Spleen (tissue), 11 donors: ENCODE measurements at regions not wholly inside any gene's neighbourhood (a gene's known extent, or its start where the extent isn't known, plus 50 kb on each side); places are given as distances from the start of the nearest gene placed in this dataset.

Source experiments
- DNase-seq: peaks from one replicate; pipeline ENCODE4 v3.0.0-alpha.2; 2020
- H3K27ac ChIP-seq, 8 donors: fragments of 200-600 bp; sonication (generic) in 7 of 8; 1 replicate in 4 of 8; 2 replicates in 4 of 8; pipeline versions ENCODE4 v1.5.0 to v1.8.0; 2016 to 2021; ENCODE audit warnings: inconsistent platforms in 4 of 8, mild to moderate bottlenecking in 4 of 8, moderate library complexity in 1 of 8
- H3K27me3 ChIP-seq, 7 donors: fragments of 200-600 bp; sonication (generic) in 6 of 7; replicated peaks in 1 of 7; 1 replicate in 4 of 7; 2 replicates in 3 of 7; pipeline versions ENCODE4 v1.5.0 to v1.8.0; 2016 to 2021; ENCODE audit warnings: inconsistent platforms in 3 of 7, mild to moderate bottlenecking in 1 of 7
- H3K36me3 ChIP-seq, 6 donors: fragments of 200-600 bp; sonication (generic) in 5 of 6; 1 replicate in 4 of 6; 2 replicates in 2 of 6; pipeline versions ENCODE4 v1.5.0 to v1.8.0; 2016 to 2021; ENCODE audit warnings: inconsistent platforms in 2 of 6
- H3K4me1 ChIP-seq, 6 donors: fragments of 200-600 bp; sonication (generic) in 5 of 6; 1 replicate in 3 of 6; 2 replicates in 3 of 6; pipeline versions ENCODE4 v1.5.0 to v1.8.0; 2016 to 2021; ENCODE audit warnings: inconsistent platforms in 3 of 6
- H3K4me3 ChIP-seq, 8 donors: fragments of 200-600 bp; sonication (generic) in 7 of 8; 1 replicate in 4 of 8; 2 replicates in 4 of 8; pipeline versions ENCODE4 v1.5.0 to v1.8.0; 2016 to 2021; ENCODE audit warnings: inconsistent platforms in 4 of 8, mild to moderate bottlenecking in 4 of 8, moderate library complexity in 2 of 8
- H3K9me3 ChIP-seq, 8 donors: fragments of 200-600 bp; sonication (generic) in 7 of 8; 1 replicate in 4 of 8; 2 replicates in 4 of 8; pipeline versions ENCODE4 v1.5.0 to v1.8.0; 2016 to 2021; ENCODE audit warnings: inconsistent platforms in 4 of 8
- CTCF ChIP-seq, 11 experiments: fragments of 200-600 bp in 7 of 11; fragments of 450-650 bp in 4 of 11; sonication (generic) in 4 of 11; IDR thresholded peaks in 8 of 11; conservative IDR thresholded peaks in 3 of 11; 1 replicate in 7 of 11; 2 replicates in 4 of 11; pipeline versions ENCODE4 v1.4.0 to v1.8.0; 2016 to 2021; ENCODE audit warnings: antibody characterized with exemption in 11 of 11, inconsistent platforms in 4 of 11, mild to moderate bottlenecking in 1 of 11
- POLR2A ChIP-seq, 3 donors: fragments of 450-650 bp; IDR thresholded peaks; one replicate each; pipeline ENCODE4 v1.5.1; 2017; ENCODE audit warnings: antibody characterized with exemption in 3 of 3, mild to moderate bottlenecking in 1 of 3
- POLR2AphosphoS5 ChIP-seq, 3 donors: sonication (generic); formaldehyde crosslinking; IDR thresholded peaks; one replicate each; pipeline ENCODE4 v1.5.1; 2017; ENCODE audit warnings: antibody characterized with exemption in 3 of 3
- whole genome bisulfite sequencing, 5 donors: extraction: QIAGEN DNeasy Blood & Tissue Kit in 3 of 5; methylation state at CpG; one replicate each; pipeline versions ENCODE4 v1.1.5 to v1.1.7; 2013 to 2018; 5-methylcytosine and 5-hydroxymethylcytosine counted together
- intact Hi-C: fragments of 100-400 bp; cut with DNase I; formaldehyde crosslinking; loops from one replicate; pipeline ENCODE4 v1.15.0; 2023; ENCODE audit warnings: low total_unique reads
- donor health status: healthy with polysubstance abuse.
- donor health status: DM: no; HTN: no; CAD: no; lungs with moderate emphysema.
- donor health status: DM: no; HTN: no; CAD: no.
- donor health status: Bipolar disorder and iron deficiency.
- donor health status: healthy.
- donor health status: DM: no; HTN: no; CAD: no.
- donor health status: DM: yes; HTN: yes; CAD: no.

- peaks cover 0 to 4% (median 0%) of the 10 kb centered on the region in 8 donors for H3K9me3 ChIP-seq
- peak; percentile 63 for DNase-seq
- intact Hi-C loops = loop anchor here (5.0 kb wide), 1 partner anchor 275 kb away; no protein-coding TSS in a partner anchor
- H3K4me3 ChIP-seq = no peak overlapping the region
- peaks cover 0 to 57% (median 36%) of the 10 kb centered on the region in 7 donors for H3K27me3 ChIP-seq
- no peak overlapping the region for H3K27ac ChIP-seq
- H3K36me3 ChIP-seq = no peaks in the 10 kb centered on the region
- peaks cover 0 to 19% (median 11%) of the 10 kb centered on the region in 6 donors for H3K4me1 ChIP-seq
- no peak for TF ChIP-seq POLR2A (IDR thresholded peaks at IDR 0.05)
- no peak for TF ChIP-seq CTCF (IDR thresholded peaks at IDR 0.05 in 8 of 11, conservative IDR thresholded peaks at IDR 0.05 in 3 of 11)
- no peak for TF ChIP-seq POLR2AphosphoS5 (IDR thresholded peaks at IDR 0.05)
- 87 to 94% (median 90%) methylated on average over 7 of the region's 7 CpGs for WGBS, 5 donors
Observed at GRCh38 chr5:135192351-135192750, 158.3 kb upstream of the PITX1 start.

GRCh38 chr5:135191084-135191826, 157.2 kb upstream of the PITX1 start:
- H3K27ac ChIP-seq = no peak overlapping the region
- WGBS, 5 donors = 9 to 30% (median 10%) methylated on average over 17 to 54 of the region's 54 CpGs
- peaks cover 0 to 57% (median 36%) of the 10 kb centered on the region in 7 donors for H3K27me3 ChIP-seq
- intact Hi-C loops = loop anchor here (5.0 kb wide), 1 partner anchor 274 kb away; no protein-coding TSS in a partner anchor
- H3K9me3 ChIP-seq = peaks cover 0 to under 1% (median 0%) of the 10 kb centered on the region in 8 donors
- peak overlapping the region in 7 of 8 donors; percentile 5 to 70 (median 37) for H3K4me3 ChIP-seq
- H3K4me1 ChIP-seq = peaks cover 0 to 19% (median 11%) of the 10 kb centered on the region in 6 donors
- no peaks in the 10 kb centered on the region for H3K36me3 ChIP-seq
- TF ChIP-seq CTCF (IDR thresholded peaks at IDR 0.05 in 8 of 11, conservative IDR thresholded peaks at IDR 0.05 in 3 of 11) (peak; percentile 72 to 90 (median 84)), POLR2AphosphoS5 (IDR thresholded peaks at IDR 0.05) (peak in 2 of 3 donors; percentile 35 to 65), POLR2A (IDR thresholded peaks at IDR 0.05) (no peak)
- peak; percentile 92 for DNase-seq

GRCh38 chr5:135190416-135191083, 156.5 kb upstream of the PITX1 start:
- H3K4me3 ChIP-seq = peak overlapping the region in 7 of 8 donors; percentile 5 to 70 (median 37)
- intact Hi-C loops = loop anchor here (5.0 kb wide), 1 partner anchor 273 kb away; no protein-coding TSS in a partner anchor
- WGBS, 5 donors = 62 to 71% (median 66%) methylated on average over 22 of the region's 22 CpGs
- DNase-seq = no peak
- H3K27ac ChIP-seq = no peak overlapping the region
- no peaks in the 10 kb centered on the region for H3K36me3 ChIP-seq
- TF ChIP-seq POLR2AphosphoS5 (IDR thresholded peaks at IDR 0.05) (no peak), POLR2A (IDR thresholded peaks at IDR 0.05) (no peak), CTCF (IDR thresholded peaks at IDR 0.05 in 8 of 11, conservative IDR thresholded peaks at IDR 0.05 in 3 of 11) (no peak)
- peaks cover 0 to 57% (median 36%) of the 10 kb centered on the region in 7 donors for H3K27me3 ChIP-seq
- H3K9me3 ChIP-seq = no peaks in the 10 kb centered on the region
- H3K4me1 ChIP-seq = peaks cover 0 to 19% (median 11%) of the 10 kb centered on the region in 6 donors

GRCh38 chr5:135189024-135189423, 155.0 kb upstream of the PITX1 start:
- intact Hi-C loops = no loop called here
- Histone ChIP-seq H3K9me3 (no peaks in the 10 kb centered on the region), H3K27ac (no peak overlapping the region), H3K4me1 (peaks cover 0 to 19% (median 11%) of the 10 kb centered on the region in 6 donors), H3K27me3 (peaks cover 0 to 57% (median 36%) of the 10 kb centered on the region in 7 donors), H3K36me3 (no peaks in the 10 kb centered on the region), H3K4me3 (no peak overlapping the region)
- DNase-seq = no peak
- WGBS, 5 donors = 84 to 92% (median 91%) methylated on average over 13 of the region's 13 CpGs
- TF ChIP-seq POLR2AphosphoS5 (IDR thresholded peaks at IDR 0.05) = no peak
- TF ChIP-seq POLR2A (IDR thresholded peaks at IDR 0.05) = no peak
- no peak for TF ChIP-seq CTCF (IDR thresholded peaks at IDR 0.05 in 8 of 11, conservative IDR thresholded peaks at IDR 0.05 in 3 of 11)
